CD14-positive monocyte (primary cell): ENCODE measurements at regions not wholly inside any gene's neighbourhood (a gene's known extent, or its start where the extent isn't known, plus 50 kb on each side); places are given as distances from the start of the nearest gene placed in this dataset.

Experiments
- DNase-seq, 3 donors: peaks; one replicate each; pipeline ENCODE4 v3.0.0-alpha.2; 2011 to 2022
- H2AFZ ChIP-seq: 2 replicates; pipeline ENCODE4 v1.6.0; 2012; ENCODE audit warnings: mild to moderate bottlenecking, low read depth, low read length, inconsistent platforms; ENCODE audit not compliant: insufficient read depth, poor library complexity, severe bottlenecking
- H3K27ac ChIP-seq, 2 donors: 1 replicate in 1 of 2; 2 replicates in 1 of 2; pipeline ENCODE4 v1.5.1; 2012 to 2013; ENCODE audit warnings: low read length in 2 of 2, control low read depth in 1 of 2, inconsistent platforms in 1 of 2, low read depth in 1 of 2, mild to moderate bottlenecking in 1 of 2
- H3K27me3 ChIP-seq, 2 donors: one replicate each; pipeline versions ENCODE4 v1.6.0 to v1.6.1; 2011 to 2013; ENCODE audit warnings: low read length in 2 of 2; ENCODE audit not compliant: control insufficient read depth in 2 of 2, insufficient read depth in 2 of 2
- H3K36me3 ChIP-seq, 2 donors: replicated peaks in 1 of 2; 1 replicate in 1 of 2; 2 replicates in 1 of 2; pipeline versions ENCODE4 v1.5.1 to v1.6.1; 2012 to 2013; ENCODE audit warnings: low read length in 2 of 2, control low read depth in 1 of 2, inconsistent platforms in 1 of 2, mild to moderate bottlenecking in 1 of 2; ENCODE audit not compliant: insufficient read depth in 2 of 2, control insufficient read depth in 1 of 2
- H3K4me1 ChIP-seq, 2 donors: 1 replicate in 1 of 2; 2 replicates in 1 of 2; pipeline versions ENCODE4 v1.5.1 to v1.6.1; 2012 to 2013; ENCODE audit warnings: low read length in 2 of 2, control low read depth in 1 of 2, inconsistent platforms in 1 of 2, mild to moderate bottlenecking in 1 of 2, moderate library complexity in 1 of 2; ENCODE audit not compliant: insufficient read depth in 2 of 2, control insufficient read depth in 1 of 2
- H3K4me2 ChIP-seq: replicated peaks from 2 replicates; pipeline ENCODE3; 2012; ENCODE audit warnings: low read length, moderate library complexity, mild to moderate bottlenecking; ENCODE audit not compliant: poor library complexity, severe bottlenecking; ENCODE audit errors: extremely low read depth
- H3K4me3 ChIP-seq, 3 experiments: fragments of 200-600 bp in 1 of 3; sonication (generic) in 1 of 3; replicated peaks in 1 of 3; 1 replicate in 2 of 3; 2 replicates in 1 of 3; pipeline ENCODE4 v1.5.1; 2011 to 2013; ENCODE audit warnings: low read length in 3 of 3, mild to moderate bottlenecking in 3 of 3, control low read depth in 2 of 3, low read depth in 2 of 3, inconsistent platforms in 1 of 3, moderate library complexity in 1 of 3
- H3K79me2 ChIP-seq: 2 replicates; pipeline ENCODE4 v1.6.0; 2012; ENCODE audit warnings: mild to moderate bottlenecking, control low read depth, inconsistent platforms, low read length, moderate library complexity; ENCODE audit not compliant: insufficient read depth
- H3K9ac ChIP-seq: 2 replicates; pipeline ENCODE4 v1.6.0; 2017; ENCODE audit warnings: low read length, mild to moderate bottlenecking; ENCODE audit not compliant: insufficient read depth, poor library complexity, severe bottlenecking
- H3K9me3 ChIP-seq, 2 donors: replicated peaks in 1 of 2; 1 replicate in 1 of 2; 2 replicates in 1 of 2; pipeline versions ENCODE4 v1.5.1 to v1.6.1; 2012 to 2013; ENCODE audit warnings: low read length in 2 of 2, control low read depth in 1 of 2; ENCODE audit not compliant: control insufficient read depth in 1 of 2, insufficient read depth in 1 of 2
- H4K20me1 ChIP-seq: 2 replicates; pipeline ENCODE4 v1.6.0; 2012; ENCODE audit warnings: mild to moderate bottlenecking, low read length, control low read depth, moderate library complexity; ENCODE audit not compliant: insufficient read depth
- H3K27ac Mint-ChIP-seq, 7 donors: one replicate each; pipeline ENCODE4 v1.8.0; 2020; ENCODE audit warnings: mild to moderate bottlenecking in 7 of 7, mixed read lengths in 7 of 7, moderate library complexity in 6 of 7, inconsistent platforms in 2 of 7
- H3K27me3 Mint-ChIP-seq, 3 donors: one replicate each; pipeline ENCODE4 v1.8.0; 2021 to 2022; ENCODE audit warnings: low read depth in 3 of 3, mild to moderate bottlenecking in 3 of 3, mixed read lengths in 3 of 3, moderate library complexity in 3 of 3, inconsistent platforms in 1 of 3
- H3K36me3 Mint-ChIP-seq, 2 donors: one replicate each; pipeline ENCODE4 v1.8.0; 2020; ENCODE audit warnings: mixed read lengths in 2 of 2, inconsistent platforms in 1 of 2, mild to moderate bottlenecking in 1 of 2
- H3K4me1 Mint-ChIP-seq: one replicate; pipeline ENCODE4 v1.8.0; 2020; ENCODE audit warnings: mild to moderate bottlenecking, mixed read lengths
- H3K4me3 Mint-ChIP-seq, 2 donors: one replicate each; pipeline ENCODE4 v1.8.0; 2020; ENCODE audit warnings: mild to moderate bottlenecking in 2 of 2, mixed read lengths in 2 of 2, moderate library complexity in 1 of 2
- H3K9me3 Mint-ChIP-seq, 7 donors: one replicate each; pipeline ENCODE4 v1.8.0; 2020 to 2022; ENCODE audit warnings: mixed read lengths in 7 of 7, mild to moderate bottlenecking in 6 of 7, moderate library complexity in 6 of 7, inconsistent platforms in 2 of 7
- WGBS: methylation state at CpG from one replicate; pipeline ENCODE4 v1.1.5; 2013; ENCODE audit warnings: missing lambda C conversion rate; ENCODE audit not compliant: insufficient coverage; 5-methylcytosine and 5-hydroxymethylcytosine counted together
- intact Hi-C, 2 donors: fragments of 100-400 bp; cut with micrococcal nuclease; formaldehyde crosslinking; loops; one replicate each; pipeline versions ENCODE4 v1.15.0 to v1.15.1; 2023
- TF ChIP-seq, protein P1 (sequence below): fragments of 200-600 bp; IDR thresholded peaks from one replicate; pipeline ENCODE4 v1.8.0; 2022; ENCODE audit warnings: antibody characterized with exemption, mild to moderate bottlenecking

DNA sequence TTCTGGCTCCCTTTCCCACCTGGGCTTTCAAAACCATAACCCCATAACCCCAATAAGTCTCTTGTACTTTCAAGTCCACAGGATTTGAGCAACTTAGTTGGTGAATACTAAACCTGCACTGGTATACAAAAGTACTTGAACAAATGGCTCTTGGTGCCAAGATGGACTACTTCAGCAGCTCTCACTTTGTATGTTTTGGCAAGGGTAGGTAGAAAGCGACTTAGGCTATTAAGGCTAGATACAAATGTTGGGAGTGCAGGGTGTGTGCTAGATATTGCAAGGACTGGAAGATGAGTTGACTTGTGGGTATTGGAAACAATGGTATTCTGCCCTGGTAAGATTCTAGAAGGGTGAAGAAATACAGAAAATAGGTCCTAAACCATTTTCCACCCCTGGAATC is 182.6 kb upstream of the MOCS1 start:
- Mint-ChIP-seq H3K4me1 (no peaks in the 10 kb centered on the region), H3K4me3 (no peak overlapping the region)
- intact Hi-C loops, result no loop called here

DNA sequence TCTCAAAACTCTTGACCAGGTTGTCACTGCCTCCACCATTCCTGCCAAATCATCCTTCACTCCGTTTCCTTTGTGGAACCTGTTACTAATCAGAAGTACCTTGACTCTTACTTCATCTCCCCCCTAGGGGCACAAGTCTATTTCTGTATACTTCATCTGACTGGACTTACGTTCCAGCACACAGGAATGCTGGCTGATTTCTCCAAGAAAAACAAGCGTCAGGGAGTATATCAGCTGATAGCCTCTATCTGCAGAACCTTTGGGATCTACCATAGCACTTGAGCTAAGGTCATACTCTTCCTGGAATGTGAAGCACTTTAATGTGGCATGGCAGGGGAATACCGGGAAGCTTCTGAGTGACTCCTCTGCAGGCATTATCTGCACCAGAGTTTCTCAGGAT is 178.1 kb upstream of the MOCS1 start:
- Histone ChIP-seq H3K4me3 (no peak overlapping the region), H4K20me1 (no peaks in the 10 kb centered on the region), H3K27ac (no peak overlapping the region), H3K4me2 (no peak overlapping the region), H3K9ac (no peak overlapping the region), H3K9me3 (peaks cover 0 to 4% of the 10 kb centered on the region in 2 donors), H3K79me2 (no peaks in the 10 kb centered on the region), H3K4me1 (no peaks in the 10 kb centered on the region), H3K36me3 (no peaks in the 10 kb centered on the region), H2AFZ (no peak overlapping the region), H3K27me3 (no peaks in the 10 kb centered on the region)
- Mint-ChIP-seq H3K27me3 (peaks cover 0 to 4% (median 2%) of the 10 kb centered on the region in 3 donors), H3K36me3 (no peaks in the 10 kb centered on the region), H3K27ac (no peak overlapping the region), H3K9me3 (peaks cover 0 to 8% (median 3%) of the 10 kb centered on the region in 7 donors), H3K4me1 (no peaks in the 10 kb centered on the region), H3K4me3 (no peak overlapping the region)
- 98% methylated on average over 4 of the region's 4 CpGs for WGBS
- intact Hi-C loops, result no loop called here
- no peak for DNase-seq
- TF ChIP-seq, protein P1, sequence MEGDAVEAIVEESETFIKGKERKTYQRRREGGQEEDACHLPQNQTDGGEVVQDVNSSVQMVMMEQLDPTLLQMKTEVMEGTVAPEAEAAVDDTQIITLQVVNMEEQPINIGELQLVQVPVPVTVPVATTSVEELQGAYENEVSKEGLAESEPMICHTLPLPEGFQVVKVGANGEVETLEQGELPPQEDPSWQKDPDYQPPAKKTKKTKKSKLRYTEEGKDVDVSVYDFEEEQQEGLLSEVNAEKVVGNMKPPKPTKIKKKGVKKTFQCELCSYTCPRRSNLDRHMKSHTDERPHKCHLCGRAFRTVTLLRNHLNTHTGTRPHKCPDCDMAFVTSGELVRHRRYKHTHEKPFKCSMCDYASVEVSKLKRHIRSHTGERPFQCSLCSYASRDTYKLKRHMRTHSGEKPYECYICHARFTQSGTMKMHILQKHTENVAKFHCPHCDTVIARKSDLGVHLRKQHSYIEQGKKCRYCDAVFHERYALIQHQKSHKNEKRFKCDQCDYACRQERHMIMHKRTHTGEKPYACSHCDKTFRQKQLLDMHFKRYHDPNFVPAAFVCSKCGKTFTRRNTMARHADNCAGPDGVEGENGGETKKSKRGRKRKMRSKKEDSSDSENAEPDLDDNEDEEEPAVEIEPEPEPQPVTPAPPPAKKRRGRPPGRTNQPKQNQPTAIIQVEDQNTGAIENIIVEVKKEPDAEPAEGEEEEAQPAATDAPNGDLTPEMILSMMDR, result no peak

More for the DNA sequence above, 182.6 kb upstream of the MOCS1 start:
- no peaks in the 10 kb centered on the region for H3K4me1 ChIP-seq
- 0% methylated on average over 1 of the region's 1 CpG for WGBS
- H3K9ac ChIP-seq, result no peak overlapping the region
- H2AFZ ChIP-seq, result no peak overlapping the region
- H3K27ac Mint-ChIP-seq, result no peak overlapping the region
- no peak overlapping the region for H3K4me3 ChIP-seq
- H3K27me3 Mint-ChIP-seq, result peaks cover 2 to 4% (median 2%) of the 10 kb centered on the region in 3 donors
- H3K27ac ChIP-seq, result no peak overlapping the region
- H3K9me3 Mint-ChIP-seq, result peaks cover 3 to 13% (median 4%) of the 10 kb centered on the region in 7 donors
- H4K20me1 ChIP-seq, result no peaks in the 10 kb centered on the region
- TF ChIP-seq, protein P1, result no peak
- DNase-seq, result no peak
- H3K79me2 ChIP-seq, result no peaks in the 10 kb centered on the region
- no peak overlapping the region for H3K4me2 ChIP-seq
- H3K27me3 ChIP-seq, result no peaks in the 10 kb centered on the region
- no peaks in the 10 kb centered on the region for H3K36me3 Mint-ChIP-seq
- no peaks in the 10 kb centered on the region for H3K36me3 ChIP-seq
- peaks cover 0 to 4% of the 10 kb centered on the region in 2 donors for H3K9me3 ChIP-seq
